ENCODE measurements at regions not wholly inside any gene's neighbourhood (a gene's known extent, or its start where the extent isn't known, plus 50 kb on each side); places are given as distances from the start of the nearest gene placed in this dataset.

- TF ChIP-seq POLR2A (IDR thresholded peaks at IDR 0.05) = no peak
- no peak for TF ChIP-seq CTCF (IDR thresholded peaks at IDR 0.05)
These were observed 174.3 kb downstream of the FOXL1 start for GRCh38 chr16:86752582-86753175.

Data from ovary (tissue), 3 donors.